HG03342 (cell line): ENCODE measurements at regions not wholly inside any gene's neighbourhood (a gene's known extent, or its start where the extent isn't known, plus 50 kb on each side); places are given as distances from the start of the nearest gene placed in this dataset.

Experiments
- ATAC-seq: cut with Tn5 transposase; IDR thresholded peaks from one replicate; pipeline ENCODE4 v1.9.1; 2021; ENCODE audit warnings: mild to moderate bottlenecking, moderate library complexity; ENCODE audit not compliant: unreplicated experiment

- ATAC-seq, result no peak
These were observed 314.3 kb upstream of the ZMIZ1 start for GRCh38 chr10:78754269-78755062.

- ATAC-seq, result no peak
These were observed 313.6 kb upstream of the ZMIZ1 start for GRCh38 chr10:78755063-78755701.

GRCh38 chr10:78755877-78756455 lies 312.8 kb upstream of the ZMIZ1 start:
- ATAC-seq, result no peak

GRCh38 chr10:78756604-78757343 lies 312.0 kb upstream of the ZMIZ1 start:
- ATAC-seq, result no peak

GRCh38 chr10:78757344-78757925 lies 311.3 kb upstream of the ZMIZ1 start:
- no peak for ATAC-seq

- no peak for ATAC-seq
These were observed 310.6 kb upstream of the ZMIZ1 start for GRCh38 chr10:78758176-78758575.

GRCh38 chr10:78759456-78760120 lies 309.2 kb upstream of the ZMIZ1 start:
- ATAC-seq, result no peak

GRCh38 chr10:78760463-78761310 lies 308.1 kb upstream of the ZMIZ1 start:
- ATAC-seq, result no peak

- no peak for ATAC-seq
These were observed 307.4 kb upstream of the ZMIZ1 start for GRCh38 chr10:78761311-78761781.

- ATAC-seq, result no peak
These were observed 306.6 kb upstream of the ZMIZ1 start for GRCh38 chr10:78762086-78762630.

- ATAC-seq, result no peak
These were observed 305.5 kb upstream of the ZMIZ1 start for GRCh38 chr10:78763234-78763633.

- ATAC-seq, result no peak
These were observed 304.9 kb upstream of the ZMIZ1 start for GRCh38 chr10:78763651-78764395.

GRCh38 chr10:78764436-78764835 lies 304.3 kb upstream of the ZMIZ1 start:
- no peak for ATAC-seq

- ATAC-seq, result no peak
These were observed 303.8 kb upstream of the ZMIZ1 start for GRCh38 chr10:78764846-78765430.

- ATAC-seq, result no peak
These were observed 302.9 kb upstream of the ZMIZ1 start for GRCh38 chr10:78765726-78766335.

- no peak for ATAC-seq
These were observed 302.2 kb upstream of the ZMIZ1 start for GRCh38 chr10:78766603-78767002.

GRCh38 chr10:78768041-78768835 lies 300.5 kb upstream of the ZMIZ1 start:
- ATAC-seq, result no peak
